ENCODE measurements at regions not wholly inside any gene's neighbourhood (a gene's known extent, or its start where the extent isn't known, plus 50 kb on each side); places are given as distances from the start of the nearest gene placed in this dataset.
A peak's percentile ranks its signal among the peaks of the same experiment; 100 is the strongest.

DNA sequence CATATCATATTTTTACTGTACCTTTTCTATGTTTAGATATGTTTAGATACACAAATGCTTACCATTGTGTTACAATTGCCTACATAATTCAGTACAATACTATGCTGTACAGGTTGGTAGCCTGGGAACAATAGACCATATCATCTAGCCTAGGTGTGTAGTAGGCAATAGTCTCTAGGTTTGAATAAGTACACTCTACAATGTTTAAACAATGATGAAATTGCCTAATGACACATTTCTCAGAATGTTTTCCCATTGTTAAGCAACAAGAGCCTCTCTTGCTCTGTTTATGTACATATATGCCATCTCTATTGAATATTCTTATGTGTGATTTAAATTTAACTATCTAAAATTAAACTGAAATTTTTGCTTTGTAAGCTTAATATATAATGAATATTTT lies 209.6 kb upstream of the ST8SIA4 start:
- FAIRE-seq (no peak), DNase-seq (ENCODE audit: low read depth) (peak; percentile 46)
- TF ChIP-seq CTCF (IDR thresholded peaks at IDR 0.05; ENCODE audit: insufficient read depth, low read length, severe bottlenecking), result no peak
- Histone ChIP-seq H3K4me3 (ENCODE audit: low read depth, low read length) (no peak overlapping the region), H3K36me3 (ENCODE audit: control insufficient read depth, insufficient read depth, low read length) (no peaks in the 10 kb centered on the region), H3K27me3 (ENCODE audit: control insufficient read depth, insufficient read depth, low read length) (no peaks in the 10 kb centered on the region)

DNA sequence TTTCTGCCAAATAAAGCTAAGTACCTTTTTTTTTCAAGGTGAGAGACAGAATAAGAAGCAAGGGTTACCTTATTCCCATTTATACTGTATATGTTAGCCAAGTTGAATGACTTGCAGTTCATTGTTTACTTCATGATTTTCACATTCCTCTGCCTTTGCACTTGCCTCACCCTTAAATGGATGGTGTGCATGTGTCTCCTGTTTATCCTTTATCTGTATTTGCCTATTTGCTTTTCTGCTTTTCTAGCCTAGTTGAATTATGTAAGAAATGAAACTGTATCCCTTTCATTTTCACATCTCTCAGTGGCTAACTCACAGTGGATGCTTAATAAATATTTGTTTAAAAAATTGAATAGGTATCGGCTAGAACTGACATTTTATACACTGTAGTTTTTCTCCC lies 200.8 kb upstream of the ST8SIA4 start:
- no peak overlapping the region for H3K4me3 ChIP-seq (ENCODE audit: low read depth, low read length)
- no peaks in the 10 kb centered on the region for H3K27me3 ChIP-seq (ENCODE audit: control insufficient read depth, insufficient read depth, low read length)
- no peaks in the 10 kb centered on the region for H3K36me3 ChIP-seq (ENCODE audit: control insufficient read depth, insufficient read depth, low read length)
- no peak for FAIRE-seq
- DNase-seq (ENCODE audit: low read depth), result no peak
- no peak for TF ChIP-seq CTCF (IDR thresholded peaks at IDR 0.05; ENCODE audit: insufficient read depth, low read length, severe bottlenecking)

GRCh38 chr5:101102506-101102905 lies 199.4 kb upstream of the ST8SIA4 start:
- peak; percentile 83 for DNase-seq (ENCODE audit: low read depth)
- Histone ChIP-seq H3K36me3 (ENCODE audit: control insufficient read depth, insufficient read depth, low read length) (no peaks in the 10 kb centered on the region), H3K27me3 (ENCODE audit: control insufficient read depth, insufficient read depth, low read length) (no peaks in the 10 kb centered on the region), H3K4me3 (ENCODE audit: low read depth, low read length) (no peak overlapping the region)
- no peak for FAIRE-seq
- TF ChIP-seq CTCF (IDR thresholded peaks at IDR 0.05; ENCODE audit: insufficient read depth, low read length, severe bottlenecking), result no peak

GRCh38 chr5:101091902-101092301 lies 188.8 kb upstream of the ST8SIA4 start:
- no peak for TF ChIP-seq CTCF (IDR thresholded peaks at IDR 0.05; ENCODE audit: insufficient read depth, low read length, severe bottlenecking)
- no peak for FAIRE-seq

DNA sequence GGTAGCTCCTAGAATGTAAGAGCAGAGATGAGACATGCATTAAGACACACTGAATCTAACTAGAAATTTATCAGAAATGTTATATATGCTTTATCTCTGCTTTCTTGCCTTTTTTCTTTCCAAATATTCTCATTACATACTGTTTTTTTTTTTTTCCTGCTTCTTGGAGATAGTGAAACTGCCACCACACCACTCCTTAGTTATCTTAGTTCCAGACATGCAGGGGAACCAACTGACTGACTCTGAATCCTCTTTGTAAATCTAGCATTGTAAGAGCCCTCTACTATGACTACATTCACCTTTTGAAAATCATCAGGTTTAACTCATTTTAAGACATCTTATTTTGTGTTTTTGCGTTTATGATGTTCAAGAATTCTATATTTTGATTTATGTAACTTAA lies 181.3 kb upstream of the ST8SIA4 start:
- H3K27me3 ChIP-seq (ENCODE audit: control insufficient read depth, insufficient read depth, low read length), result no peaks in the 10 kb centered on the region
- no peak for FAIRE-seq
- DNase-seq (ENCODE audit: low read depth), result no peak
- no peaks in the 10 kb centered on the region for H3K36me3 ChIP-seq (ENCODE audit: control insufficient read depth, insufficient read depth, low read length)
- TF ChIP-seq CTCF (IDR thresholded peaks at IDR 0.05; ENCODE audit: insufficient read depth, low read length, severe bottlenecking), result no peak
- H3K4me3 ChIP-seq (ENCODE audit: low read depth, low read length), result no peak overlapping the region

More at GRCh38 chr5:101091902-101092301, 188.8 kb upstream of the ST8SIA4 start:
- H3K27me3 ChIP-seq (ENCODE audit: control insufficient read depth, insufficient read depth, low read length), result no peaks in the 10 kb centered on the region
- DNase-seq (ENCODE audit: low read depth), result no peak
- H3K4me3 ChIP-seq (ENCODE audit: low read depth, low read length), result no peak overlapping the region
- no peaks in the 10 kb centered on the region for H3K36me3 ChIP-seq (ENCODE audit: control insufficient read depth, insufficient read depth, low read length)

- H3K4me3 ChIP-seq (ENCODE audit: low read depth, low read length), result no peak overlapping the region
- no peaks in the 10 kb centered on the region for H3K27me3 ChIP-seq (ENCODE audit: control insufficient read depth, insufficient read depth, low read length)
- FAIRE-seq (no peak), DNase-seq (ENCODE audit: low read depth) (no peak)
- no peaks in the 10 kb centered on the region for H3K36me3 ChIP-seq (ENCODE audit: control insufficient read depth, insufficient read depth, low read length)
- no peak for TF ChIP-seq CTCF (IDR thresholded peaks at IDR 0.05; ENCODE audit: insufficient read depth, low read length, severe bottlenecking)
These were observed 177.6 kb upstream of the ST8SIA4 start for GRCh38 chr5:101080462-101081240.

All from bronchial epithelial cell (primary cell).